AG08396 (cell line): ENCODE measurements at regions not wholly inside any gene's neighbourhood (a gene's known extent, or its start where the extent isn't known, plus 50 kb on each side); places are given as distances from the start of the nearest gene placed in this dataset.
"Not testable (repeated sequence)": the region's sequence is repeated elsewhere in the genome, so short reads cannot be mapped to it uniquely, and the experiment has no call there.

ENCODE experiments used
- DNase-seq: peaks from one replicate; pipeline ENCODE4 v3.0.0; 2012; ENCODE audit warnings: low spot score, mixed read lengths

GRCh38 chr9:105022545-105022944 lies 94.6 kb upstream of the ABCA1 start:
- DNase-seq: not testable (repeated sequence)

- DNase-seq: no peak
Measured at GRCh38 chr9:105023788-105024187, 95.8 kb upstream of the ABCA1 start.

- DNase-seq: no peak
Measured at GRCh38 chr9:105024529-105024928, 96.6 kb upstream of the ABCA1 start.

GRCh38 chr9:105026451-105026850 lies 98.5 kb upstream of the ABCA1 start:
- DNase-seq: no peak

- no peak for DNase-seq
Measured at GRCh38 chr9:105027084-105027483, 99.1 kb upstream of the ABCA1 start.

- no peak for DNase-seq
Measured at GRCh38 chr9:105030285-105030684, 102.3 kb upstream of the ABCA1 start.

GRCh38 chr9:105037139-105037538 lies 109.2 kb upstream of the ABCA1 start:
- no peak for DNase-seq

- no peak for DNase-seq
Measured at GRCh38 chr9:105038051-105038450, 110.1 kb upstream of the ABCA1 start.

GRCh38 chr9:105039175-105039799 lies 111.3 kb upstream of the ABCA1 start:
- DNase-seq: no peak

- no peak for DNase-seq
Measured at GRCh38 chr9:105043370-105043936, 115.5 kb upstream of the ABCA1 start.

- no peak for DNase-seq
Measured at GRCh38 chr9:105044518-105044917, 116.6 kb upstream of the ABCA1 start.

- no peak for DNase-seq
Measured at GRCh38 chr9:105046907-105047741, 119.2 kb upstream of the ABCA1 start.

GRCh38 chr9:105047742-105048041 lies 119.7 kb upstream of the ABCA1 start:
- no peak for DNase-seq

GRCh38 chr9:105048331-105048730 lies 120.4 kb upstream of the ABCA1 start:
- DNase-seq: no peak

- DNase-seq: no peak
Measured at GRCh38 chr9:105050296-105050695, 122.3 kb upstream of the ABCA1 start.

- DNase-seq: no peak
Measured at GRCh38 chr9:105051897-105052296, 123.9 kb upstream of the ABCA1 start.

- DNase-seq: no peak
Measured at GRCh38 chr9:105052346-105052745, 124.4 kb upstream of the ABCA1 start.

GRCh38 chr9:105053209-105053652 lies 125.3 kb upstream of the ABCA1 start:
- DNase-seq: no peak

GRCh38 chr9:105054491-105054890 lies 126.5 kb upstream of the ABCA1 start:
- peak; percentile 25 for DNase-seq

GRCh38 chr9:105055917-105056316 lies 128.0 kb upstream of the ABCA1 start:
- DNase-seq: no peak

GRCh38 chr9:105057551-105057950 lies 129.6 kb upstream of the ABCA1 start:
- DNase-seq: no peak

- DNase-seq: no peak
Measured at GRCh38 chr9:105059252-105059651, 131.3 kb upstream of the ABCA1 start.

GRCh38 chr9:105062222-105062855 lies 134.4 kb upstream of the ABCA1 start:
- DNase-seq: no peak
